ENCODE measurements at regions not wholly inside any gene's neighbourhood (a gene's known extent, or its start where the extent isn't known, plus 50 kb on each side); places are given as distances from the start of the nearest gene placed in this dataset.

GRCh38 chr10:36171556-36171952, 529.5 kb upstream of the FZD8 start:
- Histone ChIP-seq H3K9me3 (ENCODE audit: severe bottlenecking) (no peaks in the 10 kb centered on the region), H3K27me3 (ENCODE audit: insufficient read depth, poor library complexity, severe bottlenecking) (no peaks in the 10 kb centered on the region), H3K4me1 (ENCODE audit: insufficient read depth, poor library complexity, severe bottlenecking) (no peaks in the 10 kb centered on the region), H3K27ac (ENCODE audit: poor library complexity, severe bottlenecking) (no peak overlapping the region), H3K36me3 (ENCODE audit: low read depth) (no peaks in the 10 kb centered on the region), H3K4me3 (ENCODE audit: severe bottlenecking) (no peak overlapping the region)
- ATAC-seq (ENCODE audit: low read depth): no peak
- DNase-seq (ENCODE audit: low spot score): no peak
- TF ChIP-seq, protein P1, sequence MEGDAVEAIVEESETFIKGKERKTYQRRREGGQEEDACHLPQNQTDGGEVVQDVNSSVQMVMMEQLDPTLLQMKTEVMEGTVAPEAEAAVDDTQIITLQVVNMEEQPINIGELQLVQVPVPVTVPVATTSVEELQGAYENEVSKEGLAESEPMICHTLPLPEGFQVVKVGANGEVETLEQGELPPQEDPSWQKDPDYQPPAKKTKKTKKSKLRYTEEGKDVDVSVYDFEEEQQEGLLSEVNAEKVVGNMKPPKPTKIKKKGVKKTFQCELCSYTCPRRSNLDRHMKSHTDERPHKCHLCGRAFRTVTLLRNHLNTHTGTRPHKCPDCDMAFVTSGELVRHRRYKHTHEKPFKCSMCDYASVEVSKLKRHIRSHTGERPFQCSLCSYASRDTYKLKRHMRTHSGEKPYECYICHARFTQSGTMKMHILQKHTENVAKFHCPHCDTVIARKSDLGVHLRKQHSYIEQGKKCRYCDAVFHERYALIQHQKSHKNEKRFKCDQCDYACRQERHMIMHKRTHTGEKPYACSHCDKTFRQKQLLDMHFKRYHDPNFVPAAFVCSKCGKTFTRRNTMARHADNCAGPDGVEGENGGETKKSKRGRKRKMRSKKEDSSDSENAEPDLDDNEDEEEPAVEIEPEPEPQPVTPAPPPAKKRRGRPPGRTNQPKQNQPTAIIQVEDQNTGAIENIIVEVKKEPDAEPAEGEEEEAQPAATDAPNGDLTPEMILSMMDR (IDR thresholded peaks at IDR 0.05; ENCODE audit: poor library complexity, severe bottlenecking): no peak

DNA sequence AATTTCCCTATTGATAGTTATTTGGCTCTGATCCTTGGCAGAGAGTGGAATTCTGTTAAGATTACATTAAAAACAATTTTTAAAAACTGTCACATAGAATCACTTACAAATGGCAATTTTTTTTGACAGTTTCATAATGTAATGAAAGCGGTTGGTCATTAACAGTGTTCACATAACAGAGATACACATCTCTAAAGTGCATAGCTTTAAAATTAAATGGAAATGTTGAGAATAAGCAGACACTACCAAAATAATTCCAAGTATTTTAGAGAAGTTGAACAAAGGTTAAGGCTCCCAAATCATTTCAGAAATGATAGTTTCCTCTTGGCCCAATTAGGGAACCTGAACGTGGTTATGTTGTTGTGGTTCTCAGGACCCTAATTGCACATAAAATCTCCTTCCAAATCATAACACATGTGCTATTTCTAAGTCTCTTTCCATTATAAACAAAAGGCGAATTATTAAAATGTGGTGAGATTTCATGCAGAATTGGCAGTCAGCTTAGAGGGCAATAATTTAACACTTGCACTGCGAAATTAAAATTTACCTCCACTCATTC, 528.9 kb upstream of the FZD8 start:
- H3K36me3 ChIP-seq (ENCODE audit: low read depth): no peaks in the 10 kb centered on the region
- no peak for ATAC-seq (ENCODE audit: low read depth)
- TF ChIP-seq, protein P1 (IDR thresholded peaks at IDR 0.05; ENCODE audit: poor library complexity, severe bottlenecking): no peak
- DNase-seq (ENCODE audit: low spot score): no peak
- H3K9me3 ChIP-seq (ENCODE audit: severe bottlenecking): no peaks in the 10 kb centered on the region
- H3K4me3 ChIP-seq (ENCODE audit: severe bottlenecking): no peak overlapping the region
- H3K4me1 ChIP-seq (ENCODE audit: insufficient read depth, poor library complexity, severe bottlenecking): no peaks in the 10 kb centered on the region
- no peak overlapping the region for H3K27ac ChIP-seq (ENCODE audit: poor library complexity, severe bottlenecking)
- no peaks in the 10 kb centered on the region for H3K27me3 ChIP-seq (ENCODE audit: insufficient read depth, poor library complexity, severe bottlenecking)

DNA sequence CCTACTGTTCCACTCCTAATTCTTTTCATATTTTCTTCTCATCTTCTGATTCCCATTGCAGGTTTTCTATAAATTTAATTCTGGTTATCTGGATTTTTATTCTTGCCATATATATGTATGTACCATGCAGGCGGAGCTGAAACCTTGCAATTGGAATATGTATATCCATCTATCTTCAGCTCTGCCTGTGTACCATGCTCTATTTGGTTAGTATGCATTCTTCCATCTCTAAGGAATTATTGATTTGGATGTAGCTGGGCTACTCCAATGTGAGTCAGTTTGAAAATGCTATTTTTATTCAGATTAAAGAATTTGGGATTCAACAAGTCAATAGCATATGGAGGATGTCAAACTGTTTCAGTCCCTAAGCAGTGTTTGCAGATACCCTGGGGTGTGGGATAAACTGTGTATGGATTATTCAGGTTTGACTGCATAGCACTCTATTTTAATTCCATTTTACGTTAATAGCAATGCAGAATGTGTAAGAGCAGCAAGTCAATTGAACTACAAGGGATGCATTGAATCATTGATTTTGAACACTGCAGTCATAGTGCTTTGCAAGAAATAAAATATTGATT, 528.1 kb upstream of the FZD8 start:
- Histone ChIP-seq H3K36me3 (ENCODE audit: low read depth) (no peaks in the 10 kb centered on the region), H3K4me3 (ENCODE audit: severe bottlenecking) (no peak overlapping the region), H3K4me1 (ENCODE audit: insufficient read depth, poor library complexity, severe bottlenecking) (no peaks in the 10 kb centered on the region), H3K27ac (ENCODE audit: poor library complexity, severe bottlenecking) (no peak overlapping the region), H3K27me3 (ENCODE audit: insufficient read depth, poor library complexity, severe bottlenecking) (no peaks in the 10 kb centered on the region), H3K9me3 (ENCODE audit: severe bottlenecking) (no peaks in the 10 kb centered on the region)
- ATAC-seq (ENCODE audit: low read depth) (no peak), DNase-seq (ENCODE audit: low spot score) (no peak)
- TF ChIP-seq, protein P1 (IDR thresholded peaks at IDR 0.05; ENCODE audit: poor library complexity, severe bottlenecking): no peak

DNA sequence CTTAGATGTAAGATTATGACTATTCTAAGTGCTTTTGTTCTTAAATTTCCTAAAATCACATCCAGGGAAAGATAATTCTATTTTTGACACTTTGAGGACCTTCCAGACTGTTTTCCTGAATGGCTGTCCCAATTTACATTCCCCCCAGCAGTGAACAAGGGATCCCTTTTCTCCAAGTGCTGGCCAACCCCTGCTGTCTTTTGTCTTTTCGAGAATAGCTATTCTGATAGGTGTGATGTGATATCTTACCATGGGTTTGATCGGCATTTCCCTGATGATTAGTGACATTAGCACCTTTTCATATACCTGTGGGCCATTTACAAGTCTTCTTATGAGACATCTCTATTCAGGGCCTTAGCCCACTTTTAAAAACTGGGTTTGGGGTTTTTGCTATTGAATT, 526.7 kb upstream of the FZD8 start:
- ATAC-seq (ENCODE audit: low read depth) (no peak), DNase-seq (ENCODE audit: low spot score) (no peak)
- H3K27ac ChIP-seq (ENCODE audit: poor library complexity, severe bottlenecking): no peak overlapping the region
- H3K9me3 ChIP-seq (ENCODE audit: severe bottlenecking): no peaks in the 10 kb centered on the region
- H3K4me1 ChIP-seq (ENCODE audit: insufficient read depth, poor library complexity, severe bottlenecking): no peaks in the 10 kb centered on the region
- no peaks in the 10 kb centered on the region for H3K27me3 ChIP-seq (ENCODE audit: insufficient read depth, poor library complexity, severe bottlenecking)
- H3K4me3 ChIP-seq (ENCODE audit: severe bottlenecking): no peak overlapping the region
- TF ChIP-seq, protein P1 (IDR thresholded peaks at IDR 0.05; ENCODE audit: poor library complexity, severe bottlenecking): no peak
- no peaks in the 10 kb centered on the region for H3K36me3 ChIP-seq (ENCODE audit: low read depth)
